SK-N-SH treated with all-trans-retinoic acid at 6 μM for 48 hours (cell line): ENCODE measurements at regions not wholly inside any gene's neighbourhood (a gene's known extent, or its start where the extent isn't known, plus 50 kb on each side); places are given as distances from the start of the nearest gene placed in this dataset.

Experiments used
- ARNTL ChIP-seq: fragments of 450-650 bp; formaldehyde crosslinking; IDR thresholded peaks from 2 replicates; pipeline ENCODE4 v1.5.0; 2020; ENCODE audit warnings: low read depth, mild to moderate bottlenecking, moderate library complexity, borderline replicate concordance
- ESRRG ChIP-seq: fragments of 250-450 bp; sonication (Bioruptor Pico); IDR thresholded peaks from 2 replicates; pipeline ENCODE4 v1.6.1; 2021; ENCODE audit warnings: mild to moderate bottlenecking
- OSR1 ChIP-seq: fragments of 250-450 bp; sonication (Bioruptor Pico); IDR thresholded peaks from 2 replicates; pipeline ENCODE4 v1.8.0; 2022; ENCODE audit warnings: moderate library complexity, mild to moderate bottlenecking, inconsistent platforms
- SNAI2 ChIP-seq: fragments of 250-450 bp; sonication (Bioruptor Pico); IDR thresholded peaks from 2 replicates; pipeline ENCODE4 v1.5.0; 2020; ENCODE audit warnings: mild to moderate bottlenecking, moderate library complexity
- TOX ChIP-seq: fragments of 250-450 bp; sonication (Bioruptor Pico); IDR thresholded peaks from 2 replicates; pipeline ENCODE4 v1.8.0; 2021; ENCODE audit warnings: mild to moderate bottlenecking, moderate library complexity, borderline replicate concordance

GRCh38 chr12:102638777-102639176 lies 158.4 kb upstream of the IGF1 start:
- TF ChIP-seq TOX (CRISPR knock-in tag), result no peak
- TF ChIP-seq SNAI2, result no peak
- TF ChIP-seq OSR1 (CRISPR knock-in tag), result no peak
- TF ChIP-seq ESRRG (CRISPR knock-in tag), result no peak
- TF ChIP-seq ARNTL, result no peak
